DMS153 treated with DMSO at 0.1 percent for 48 hours (cell line): ENCODE measurements at regions not wholly inside any gene's neighbourhood (a gene's known extent, or its start where the extent isn't known, plus 50 kb on each side); places are given as distances from the start of the nearest gene placed in this dataset.
"Not testable (repeated sequence)": the region's sequence is repeated elsewhere in the genome, so short reads cannot be mapped to it uniquely, and the experiment has no call there.

ENCODE experiments used
- DNase-seq: peaks from one replicate; lab custom pipeline; 2025; ENCODE audit not compliant: unreplicated experiment; lab: John Stamatoyannopoulos, UW

- DNase-seq, result no peak
These were observed 54.4 kb upstream of the MSH6 start for GRCh38 chr2:47728551-47728950.

DNA sequence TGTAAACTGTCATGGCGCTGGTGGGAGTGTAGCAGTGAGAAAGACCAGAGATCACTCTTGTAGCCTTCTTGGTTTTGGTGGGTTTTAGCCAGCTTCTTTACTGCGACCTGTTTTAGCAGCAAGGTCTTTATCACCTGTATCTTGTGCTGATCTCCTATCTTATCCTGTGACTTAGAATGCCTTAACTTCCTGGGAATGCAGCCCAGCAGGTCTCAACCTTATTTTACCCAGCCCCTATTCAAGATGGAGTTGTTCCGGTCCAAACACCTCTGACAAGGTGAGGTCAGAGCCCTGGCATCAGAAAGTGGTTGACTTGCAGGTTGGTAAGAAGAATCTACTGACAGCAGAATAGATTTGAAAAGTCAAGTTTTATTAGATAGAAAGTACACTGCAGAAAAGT is 55.0 kb upstream of the MSH6 start:
- DNase-seq, result no peak

GRCh38 chr2:47726978-47727377 is 56.0 kb upstream of the MSH6 start:
- not testable (repeated sequence) for DNase-seq

GRCh38 chr2:47725808-47726207 is 57.1 kb upstream of the MSH6 start:
- no peak for DNase-seq

GRCh38 chr2:47724221-47724981 is 58.5 kb upstream of the MSH6 start:
- DNase-seq, result no peak

- DNase-seq, result no peak
These were observed 61.6 kb upstream of the MSH6 start for GRCh38 chr2:47721296-47721695.

DNA sequence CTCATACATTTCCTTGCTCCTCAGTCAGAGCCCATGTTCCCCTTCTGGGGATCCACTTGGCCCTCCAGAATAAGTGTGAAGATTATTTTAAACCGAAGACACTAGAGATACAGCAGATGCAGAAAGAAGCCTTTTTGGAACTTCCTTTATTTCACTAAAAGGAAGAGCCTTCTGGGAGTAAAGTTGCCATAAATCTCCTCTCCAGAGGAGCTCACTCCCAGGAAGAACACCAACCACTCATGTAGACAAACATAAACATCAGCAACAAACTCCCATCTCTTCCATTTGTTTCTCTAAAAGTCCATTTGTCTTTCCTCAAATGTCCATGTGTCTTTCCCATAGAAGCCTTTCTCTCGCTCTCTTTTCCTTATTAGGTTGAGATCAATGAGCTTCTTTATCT is 62.4 kb upstream of the MSH6 start:
- no peak for DNase-seq

GRCh38 chr2:47720036-47720435 is 62.9 kb upstream of the MSH6 start:
- DNase-seq, result no peak

DNA sequence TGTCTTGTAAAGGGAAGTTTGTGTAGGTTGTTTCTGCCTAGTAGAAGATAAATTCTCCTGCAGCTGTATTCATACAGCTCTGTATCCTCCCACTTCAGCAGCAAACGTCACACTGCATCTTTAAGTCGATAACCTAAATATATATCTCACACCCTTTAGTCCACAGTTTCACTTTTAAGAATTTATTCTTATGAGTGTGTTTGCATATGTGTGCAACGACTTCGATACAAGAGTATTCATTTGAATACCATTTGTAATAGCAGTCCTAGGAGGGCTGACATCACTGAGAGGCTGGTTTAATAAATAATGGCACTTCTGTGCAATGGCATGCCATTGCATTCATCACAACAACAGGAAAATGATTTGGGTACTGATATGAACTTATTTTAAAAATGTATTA is 63.8 kb upstream of the MSH6 start:
- DNase-seq, result no peak

GRCh38 chr2:47716307-47716706 is 66.6 kb upstream of the MSH6 start:
- DNase-seq, result not testable (repeated sequence)

DNA sequence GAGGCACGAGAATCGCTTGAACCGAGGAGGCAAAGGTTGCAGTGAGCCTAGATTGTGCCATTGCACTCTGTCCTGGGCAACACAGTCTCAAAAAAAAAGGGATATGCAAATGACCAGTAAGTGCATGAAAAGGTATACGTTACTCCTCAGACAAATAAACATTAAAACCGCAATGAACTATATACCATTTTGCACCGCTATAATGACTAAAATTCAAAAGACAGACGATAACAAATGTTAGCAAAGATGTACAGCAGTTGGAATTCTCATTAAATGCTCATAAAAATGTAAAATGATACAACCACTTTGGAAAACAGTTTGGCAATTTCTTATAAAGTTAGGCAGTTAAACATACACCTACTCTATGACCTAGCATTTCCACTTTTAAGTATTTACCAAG is 67.4 kb upstream of the MSH6 start:
- no peak for DNase-seq

DNA sequence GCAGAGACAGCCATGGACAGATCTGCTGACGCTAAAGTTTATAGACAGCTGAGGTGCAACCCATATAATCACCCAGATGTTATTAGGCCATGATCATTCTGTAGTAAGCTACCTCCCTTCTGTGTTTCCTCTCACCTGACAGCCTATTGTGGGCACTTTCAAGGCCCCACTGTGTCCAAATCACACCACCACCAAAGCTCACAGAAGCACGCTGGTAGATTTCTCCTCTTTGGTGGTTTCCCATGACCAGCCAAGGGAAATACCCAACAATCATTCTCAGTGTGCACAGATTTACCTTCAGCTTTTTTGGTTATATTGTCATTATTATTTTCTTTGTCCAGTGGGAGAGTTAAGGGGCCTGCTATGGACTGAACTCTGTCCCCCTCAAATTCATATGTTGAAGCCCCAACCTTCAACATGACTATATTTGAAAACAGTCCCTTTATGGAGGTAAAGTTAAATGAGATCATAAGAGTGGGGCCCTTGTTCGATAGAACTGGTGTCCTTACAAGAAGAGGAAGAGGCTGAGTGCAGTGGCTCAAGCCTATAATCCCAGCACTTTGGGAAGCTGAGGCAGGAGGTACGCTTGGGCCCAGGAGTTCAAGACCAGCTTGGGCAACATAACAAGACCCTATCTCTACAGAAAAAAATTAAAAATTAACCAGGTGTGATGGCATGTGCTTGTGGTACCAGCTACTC is 74.0 kb upstream of the MSH6 start:
- no peak for DNase-seq

DNA sequence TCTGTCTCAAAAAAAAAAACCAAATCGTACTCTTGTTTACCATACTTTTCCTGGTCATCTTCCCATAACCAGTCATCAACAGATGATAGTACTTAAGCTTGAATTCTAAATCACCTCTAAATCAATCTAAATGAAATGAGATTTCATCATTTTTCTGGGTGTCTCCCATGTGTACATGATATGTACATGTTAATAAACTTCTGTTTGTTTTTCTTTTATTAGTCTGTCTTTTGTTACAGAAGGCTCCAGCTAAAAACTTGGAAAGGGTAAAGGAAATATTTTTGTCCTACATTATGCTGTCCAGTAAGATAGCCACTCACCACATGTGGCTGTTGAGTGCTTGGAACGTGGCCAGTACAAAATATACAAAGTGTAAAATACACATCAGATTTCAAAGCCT is 78.7 kb upstream of the MSH6 start:
- DNase-seq, result no peak

DNA sequence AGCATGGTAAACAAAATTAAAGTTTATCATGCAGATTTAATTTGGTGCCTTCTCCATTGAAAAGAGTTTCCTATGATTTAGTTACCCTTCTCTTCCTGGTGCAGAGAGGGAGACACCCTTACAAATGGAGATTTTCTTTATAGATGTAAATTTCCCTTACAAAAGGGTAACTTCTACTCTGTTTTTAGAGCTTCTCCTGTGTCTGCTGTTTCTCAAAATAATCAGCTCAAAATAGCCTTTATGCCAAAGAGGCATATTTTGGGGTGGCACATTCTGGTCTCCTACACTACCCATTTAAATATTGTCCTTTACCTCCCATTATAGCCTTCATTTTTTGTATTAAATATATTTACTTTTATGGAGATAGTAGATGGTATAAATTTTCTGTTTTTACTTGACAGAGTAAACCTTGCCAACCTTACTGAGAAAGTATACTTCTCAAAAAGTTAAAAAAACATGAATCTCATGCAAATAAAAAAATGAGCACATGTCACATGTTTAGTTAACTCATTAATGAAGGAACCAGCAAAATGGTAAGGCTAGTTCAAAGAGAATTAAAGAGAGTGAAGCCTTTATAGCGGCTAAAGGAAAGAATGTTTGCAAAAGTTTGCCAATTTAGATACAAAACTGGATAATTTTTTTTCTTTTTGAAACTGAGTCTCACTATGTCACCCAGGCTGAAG is 83.3 kb upstream of the MSH6 start:
- DNase-seq, result no peak

DNA sequence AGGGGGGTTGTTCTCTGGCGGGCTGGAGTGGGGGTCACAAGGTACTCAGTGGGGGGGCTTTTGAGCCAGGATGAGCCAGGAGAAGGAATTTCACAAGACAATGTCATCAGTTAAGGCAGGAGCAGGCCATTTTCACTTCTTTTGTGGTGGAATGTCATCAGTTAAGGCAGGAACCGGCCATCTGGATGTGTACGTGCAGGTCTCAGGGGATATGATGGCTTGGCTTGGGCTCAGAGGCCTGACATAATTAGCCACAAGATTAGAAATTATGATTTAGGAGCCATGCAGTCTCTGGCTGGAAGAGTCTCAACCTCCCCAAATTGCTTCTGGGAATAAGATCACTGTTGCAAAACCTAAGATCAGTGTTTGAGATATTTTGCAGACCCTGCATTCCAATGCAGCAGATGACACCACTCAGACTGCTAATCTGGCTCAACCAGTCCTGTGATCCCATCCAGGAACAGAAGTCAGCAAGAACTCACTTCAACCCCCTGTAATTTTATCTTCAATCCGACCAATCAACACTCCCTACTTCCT is 84.4 kb upstream of the MSH6 start:
- not testable (repeated sequence) for DNase-seq

- not testable (repeated sequence) for DNase-seq
These were observed 85.1 kb upstream of the MSH6 start for GRCh38 chr2:47697681-47698435.

- no peak for DNase-seq
These were observed 85.8 kb upstream of the MSH6 start for GRCh38 chr2:47697000-47697601.

DNA sequence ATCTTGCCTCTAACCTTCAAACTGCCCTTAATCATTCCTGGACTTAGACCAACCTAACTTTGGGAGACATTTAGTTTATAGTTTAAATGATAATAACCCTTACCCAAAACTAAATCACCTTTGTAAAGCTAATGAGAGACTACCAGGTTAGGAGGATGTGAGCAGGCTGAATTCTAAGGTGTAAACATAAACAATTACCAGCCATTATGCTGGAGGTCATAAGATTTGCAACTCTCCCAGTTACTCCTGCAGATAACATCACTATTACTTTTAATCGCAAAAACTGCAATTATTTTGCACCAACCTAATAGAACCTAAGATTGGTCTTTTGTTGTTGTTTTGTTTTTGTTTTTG is 86.5 kb upstream of the MSH6 start:
- no peak for DNase-seq

- no peak for DNase-seq
These were observed 87.0 kb upstream of the MSH6 start for GRCh38 chr2:47695800-47696477.

- DNase-seq, result not testable (repeated sequence)
These were observed 88.5 kb upstream of the MSH6 start for GRCh38 chr2:47694451-47694850.
